GM18511 (cell line): ENCODE measurements at regions not wholly inside any gene's neighbourhood (a gene's known extent, or its start where the extent isn't known, plus 50 kb on each side); places are given as distances from the start of the nearest gene placed in this dataset.

Source experiments
- ATAC-seq: cut with Tn5 transposase; IDR thresholded peaks from one replicate; pipeline ENCODE4 v1.9.1; 2021; ENCODE audit warnings: mild to moderate bottlenecking, moderate library complexity; ENCODE audit not compliant: unreplicated experiment

- no peak for ATAC-seq
Observed at GRCh38 chr6:137751768-137752560, 115.1 kb upstream of the TNFAIP3 start.

- peak; percentile 87 for ATAC-seq
Observed at GRCh38 chr6:137754366-137754765, 112.7 kb upstream of the TNFAIP3 start.

- peak; percentile 44 for ATAC-seq
Observed at GRCh38 chr6:137754866-137755265, 112.2 kb upstream of the TNFAIP3 start.

GRCh38 chr6:137755284-137755683 lies 111.8 kb upstream of the TNFAIP3 start:
- ATAC-seq = no peak

GRCh38 chr6:137756788-137757187 lies 110.3 kb upstream of the TNFAIP3 start:
- ATAC-seq = no peak

- ATAC-seq = no peak
Observed at GRCh38 chr6:137758661-137759060, 108.4 kb upstream of the TNFAIP3 start.

- ATAC-seq = no peak
Observed at GRCh38 chr6:137759624-137760023, 107.4 kb upstream of the TNFAIP3 start.

- ATAC-seq = no peak
Observed at GRCh38 chr6:137761072-137761471, 106.0 kb upstream of the TNFAIP3 start.

- ATAC-seq = no peak
Observed at GRCh38 chr6:137761487-137761886, 105.6 kb upstream of the TNFAIP3 start.

GRCh38 chr6:137762168-137763090 lies 104.6 kb upstream of the TNFAIP3 start:
- no peak for ATAC-seq

- no peak for ATAC-seq
Observed at GRCh38 chr6:137763436-137763835, 103.6 kb upstream of the TNFAIP3 start.

GRCh38 chr6:137763886-137764285 lies 103.2 kb upstream of the TNFAIP3 start:
- ATAC-seq = no peak

GRCh38 chr6:137764464-137764863 lies 102.6 kb upstream of the TNFAIP3 start:
- ATAC-seq = no peak

- ATAC-seq = no peak
Observed at GRCh38 chr6:137765059-137765458, 102.0 kb upstream of the TNFAIP3 start.

- ATAC-seq = no peak
Observed at GRCh38 chr6:137766596-137767370, 100.3 kb upstream of the TNFAIP3 start.

GRCh38 chr6:137767465-137767864 lies 99.6 kb upstream of the TNFAIP3 start:
- ATAC-seq = no peak

- ATAC-seq = peak; percentile 82
Observed at GRCh38 chr6:137767911-137768690, 99.0 kb upstream of the TNFAIP3 start.

- no peak for ATAC-seq
Observed at GRCh38 chr6:137768935-137769334, 98.1 kb upstream of the TNFAIP3 start.

- ATAC-seq = no peak
Observed at GRCh38 chr6:137769797-137770362, 97.2 kb upstream of the TNFAIP3 start.
